HG03354 (cell line): ENCODE measurements at regions not wholly inside any gene's neighbourhood (a gene's known extent, or its start where the extent isn't known, plus 50 kb on each side); places are given as distances from the start of the nearest gene placed in this dataset.

ENCODE experiments used
- ATAC-seq: cut with Tn5 transposase; IDR thresholded peaks from one replicate; pipeline ENCODE4 v1.9.1; 2021; ENCODE audit warnings: mild to moderate bottlenecking; ENCODE audit not compliant: unreplicated experiment, poor library complexity, severe bottlenecking

GRCh38 chrX:39714471-39714870, 383.3 kb downstream of the BCOR start:
- ATAC-seq = no peak

- ATAC-seq = no peak
These were observed 381.4 kb downstream of the BCOR start for GRCh38 chrX:39716401-39716800.

GRCh38 chrX:39716802-39717540, 380.8 kb downstream of the BCOR start:
- ATAC-seq = no peak

DNA sequence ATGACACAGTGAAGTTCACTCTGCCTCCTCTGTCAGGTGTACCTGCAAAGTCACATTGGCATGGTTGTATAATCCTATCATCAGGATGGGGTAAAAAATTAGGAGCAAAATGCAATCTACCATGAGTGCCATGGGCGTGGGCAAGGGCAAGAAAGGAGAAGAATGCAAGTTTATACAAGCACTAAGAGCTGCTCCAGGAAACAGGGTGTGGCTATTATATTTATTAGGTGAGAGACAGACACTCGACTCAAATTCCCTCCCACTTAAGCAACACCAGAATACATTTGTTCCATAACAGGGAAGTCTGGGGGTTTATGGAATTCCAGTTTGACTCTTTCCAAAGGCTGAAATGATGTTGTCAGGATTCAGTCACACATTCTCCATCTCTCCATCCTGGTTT, 378.8 kb downstream of the BCOR start:
- ATAC-seq = no peak

DNA sequence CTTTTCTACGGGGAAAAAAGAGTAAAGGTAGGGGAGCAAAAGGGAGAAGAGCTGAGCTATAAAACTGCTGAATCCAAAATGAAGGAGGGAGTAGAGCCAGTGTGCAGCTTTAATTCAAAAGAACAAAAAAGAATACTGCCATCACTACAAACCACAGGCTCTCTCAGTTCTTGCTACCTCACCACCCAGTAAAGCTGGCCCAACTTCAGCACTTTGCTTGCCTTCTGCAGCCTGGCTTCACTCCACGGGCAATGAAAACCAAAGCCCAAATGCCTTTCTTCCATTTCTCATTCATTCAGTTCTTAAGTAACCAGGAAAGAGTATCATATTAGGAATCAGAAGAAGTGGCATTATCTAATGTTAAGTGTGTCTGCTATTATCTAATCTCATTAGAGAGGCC, 376.8 kb downstream of the BCOR start:
- no peak for ATAC-seq

DNA sequence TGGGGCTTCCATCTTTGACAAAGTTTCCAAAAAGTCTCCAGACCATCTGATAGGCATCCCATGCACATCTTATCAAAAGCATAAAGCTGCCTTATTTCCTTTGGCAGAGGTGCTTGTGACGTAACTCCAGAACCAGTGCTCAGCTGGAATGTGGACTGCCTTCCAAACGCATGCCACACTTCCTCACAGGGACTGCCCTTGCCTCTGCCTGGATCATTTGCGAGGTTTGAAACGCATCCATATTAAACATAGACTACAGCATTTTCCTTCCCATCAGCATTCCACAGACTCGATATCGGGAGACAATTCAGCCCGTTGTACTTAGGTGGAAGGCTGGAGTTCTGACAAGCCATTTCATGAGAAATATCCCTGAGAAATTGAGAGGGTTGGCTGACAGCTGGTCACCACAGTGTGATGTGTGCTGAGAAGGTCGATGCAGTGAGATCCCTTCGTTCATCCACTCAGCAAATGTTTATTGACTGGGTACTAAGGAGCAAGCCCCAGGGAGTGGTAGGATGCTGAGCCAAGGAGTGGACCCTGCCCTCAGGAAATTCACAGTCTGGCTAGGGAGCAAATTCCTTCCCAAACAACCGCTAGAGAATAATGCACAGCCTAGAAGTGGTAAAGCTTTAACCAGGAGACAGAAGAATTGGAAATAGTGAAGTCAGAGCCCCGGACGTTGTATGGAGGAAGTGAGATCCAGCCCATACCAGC, 376.0 kb downstream of the BCOR start:
- no peak for ATAC-seq

- ATAC-seq = no peak
These were observed 373.2 kb downstream of the BCOR start for GRCh38 chrX:39724544-39724943.

GRCh38 chrX:39725114-39725513, 372.6 kb downstream of the BCOR start:
- no peak for ATAC-seq

- no peak for ATAC-seq
These were observed 371.7 kb downstream of the BCOR start for GRCh38 chrX:39725928-39726619.

DNA sequence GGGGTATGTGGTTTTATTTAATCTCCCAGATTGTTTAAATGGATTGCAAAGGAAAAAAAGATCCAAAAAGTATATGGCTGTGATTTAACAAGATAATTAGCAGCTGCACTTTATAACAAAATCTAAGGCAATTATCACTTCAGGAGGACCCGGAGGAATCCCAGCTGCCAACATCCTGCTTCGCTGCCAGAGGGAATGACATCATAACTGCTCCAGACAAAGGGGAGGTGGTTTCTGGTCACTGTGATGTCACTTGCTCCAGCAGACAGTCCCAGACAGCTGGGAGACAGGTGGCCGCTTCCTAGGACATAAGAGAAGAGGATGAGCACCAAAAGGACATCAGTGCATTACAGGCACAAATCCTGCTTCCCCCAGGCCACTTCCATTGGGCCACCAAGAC, 371.0 kb downstream of the BCOR start:
- no peak for ATAC-seq

GRCh38 chrX:39728025-39728424, 369.7 kb downstream of the BCOR start:
- no peak for ATAC-seq

DNA sequence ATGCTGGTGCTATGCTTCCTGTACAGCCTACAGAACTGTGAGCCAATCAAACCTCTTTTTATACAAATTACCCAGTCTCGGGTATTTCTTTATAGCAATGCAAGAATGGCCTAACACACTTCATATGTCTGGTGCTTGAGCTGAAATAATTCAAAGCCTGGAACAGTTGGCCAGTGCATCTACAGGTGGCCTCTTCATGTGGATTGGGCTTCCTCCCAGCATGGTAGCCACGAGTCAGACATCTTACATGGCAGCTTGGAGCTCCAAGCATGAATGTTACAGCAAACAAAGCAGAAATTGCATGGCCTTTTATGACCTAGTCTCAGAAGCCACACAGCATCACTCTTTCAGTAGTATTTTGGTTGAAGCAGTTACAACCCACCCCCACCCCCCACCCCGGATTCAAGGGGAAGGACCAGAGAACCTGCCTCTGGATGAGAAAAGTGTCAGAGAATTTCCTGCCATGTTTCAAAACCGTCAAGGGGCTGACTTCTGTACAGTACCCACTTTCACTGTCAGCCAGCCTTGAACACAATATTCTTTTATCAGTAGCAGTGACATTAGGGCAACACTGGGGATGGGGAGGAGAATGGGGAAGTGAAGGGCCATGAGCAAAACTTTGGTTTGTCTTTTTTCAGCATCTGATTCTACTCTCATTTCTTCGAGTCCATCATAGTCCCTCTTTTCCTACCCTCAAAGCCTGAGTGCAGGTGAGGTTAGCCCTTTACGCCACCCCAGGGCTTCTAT, 368.7 kb downstream of the BCOR start:
- no peak for ATAC-seq

GRCh38 chrX:39729981-39730661, 367.6 kb downstream of the BCOR start:
- ATAC-seq = no peak

GRCh38 chrX:39730662-39731329, 367.0 kb downstream of the BCOR start:
- ATAC-seq = no peak

- ATAC-seq = no peak
These were observed 366.5 kb downstream of the BCOR start for GRCh38 chrX:39731330-39731667.

- ATAC-seq = no peak
These were observed 366.0 kb downstream of the BCOR start for GRCh38 chrX:39731735-39732134.

DNA sequence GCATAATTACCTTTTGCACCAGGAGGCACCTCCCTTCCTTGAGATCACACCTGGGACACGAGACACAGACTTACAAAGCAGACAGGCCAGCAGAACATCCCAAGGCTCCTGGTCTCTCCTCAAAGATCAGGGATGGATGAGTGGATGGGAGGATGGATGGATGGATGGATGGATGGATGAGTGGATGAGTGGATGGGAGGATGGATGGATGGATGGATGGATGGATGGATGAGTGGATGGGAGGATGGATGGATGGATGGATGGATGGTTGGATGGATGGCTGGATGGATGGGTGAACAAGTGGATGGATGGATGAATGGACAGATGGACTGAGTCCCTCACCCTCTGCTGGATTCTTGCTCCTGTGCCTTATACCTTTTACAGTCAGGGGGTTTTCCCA, 364.0 kb downstream of the BCOR start:
- ATAC-seq = no peak

DNA sequence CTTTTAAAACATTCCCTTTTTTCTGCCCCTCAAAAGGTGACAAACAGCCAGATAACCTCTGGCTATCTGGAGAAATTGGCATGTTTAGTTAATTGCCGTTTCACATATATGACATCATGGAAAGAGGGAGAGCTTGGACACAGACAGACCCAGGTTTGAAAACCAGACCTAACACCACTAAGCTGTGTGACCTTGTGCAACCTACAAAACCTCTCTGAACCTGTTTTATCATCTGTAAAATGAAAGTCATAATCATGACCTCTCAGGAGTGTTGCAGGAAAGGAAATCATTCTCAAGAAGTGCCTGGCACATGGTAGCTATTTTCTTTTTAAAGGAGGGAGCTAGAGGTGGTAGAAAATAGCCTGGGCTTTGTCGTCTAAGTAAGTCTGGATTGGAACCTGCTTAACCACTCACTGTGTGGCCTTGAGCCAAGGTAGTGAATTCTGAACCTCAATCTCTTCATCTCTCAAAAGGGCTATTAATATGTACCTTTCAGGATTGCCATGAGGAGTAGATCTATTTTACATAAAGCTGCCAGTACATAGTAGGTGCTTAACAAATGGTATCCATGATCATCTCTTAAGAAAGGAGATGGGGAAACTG, 363.5 kb downstream of the BCOR start:
- no peak for ATAC-seq
